Panc1 (cell line): ENCODE measurements at regions not wholly inside any gene's neighbourhood (a gene's known extent, or its start where the extent isn't known, plus 50 kb on each side); places are given as distances from the start of the nearest gene placed in this dataset.

Source experiments
- POLR2AphosphoS5 ChIP-seq: IDR thresholded peaks from 2 replicates; pipeline ENCODE4 v1.6.1; 2012; ENCODE audit warnings: mild to moderate bottlenecking, low read depth, low read length, moderate library complexity
- SIN3A ChIP-seq: IDR thresholded peaks from 2 replicates; pipeline ENCODE4 v1.6.1; 2012; ENCODE audit warnings: low read depth, mild to moderate bottlenecking, low read length, moderate library complexity, borderline replicate concordance; ENCODE audit not compliant: insufficient read depth
- TCF7L2 ChIP-seq: IDR thresholded peaks from 2 replicates; pipeline ENCODE4 v1.6.1; 2011; ENCODE audit warnings: mild to moderate bottlenecking, low read depth, low read length, inconsistent platforms
- TF ChIP-seq, protein P1 (sequence below): fragments of 450-650 bp; IDR thresholded peaks from 2 replicates; pipeline ENCODE4 v1.5.1; 2017; ENCODE audit warnings: mild to moderate bottlenecking
- TF ChIP-seq, protein P2 (sequence below), 2 experiments: IDR thresholded peaks; 2 replicates each; pipeline ENCODE4 v1.6.1; 2011 to 2012; ENCODE audit warnings: low read depth in 2 of 2, control low read depth in 1 of 2, low read length in 1 of 2, mild to moderate bottlenecking in 1 of 2, moderate library complexity in 1 of 2; ENCODE audit not compliant: insufficient read depth in 1 of 2

DNA sequence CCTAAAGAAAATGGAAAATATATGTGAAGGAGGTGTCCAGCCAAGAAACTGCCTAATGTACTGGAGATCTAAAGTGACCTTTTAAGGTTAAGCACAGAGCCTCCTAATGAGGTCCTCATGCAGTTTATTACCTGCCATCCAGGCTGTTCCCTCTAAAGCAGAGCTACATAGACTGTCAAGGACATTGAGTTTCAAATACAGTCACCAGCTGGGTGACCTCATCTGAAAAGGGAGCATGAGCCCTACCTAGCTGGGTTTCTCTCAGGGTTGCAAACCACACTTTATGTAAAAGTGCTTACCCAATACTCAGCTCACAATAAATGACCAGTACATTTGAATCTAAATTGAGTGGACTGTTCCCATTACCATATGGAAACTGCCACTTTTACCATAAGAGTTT, 65.4 kb upstream of the CTNNA2 start:
- TF ChIP-seq, protein P1, sequence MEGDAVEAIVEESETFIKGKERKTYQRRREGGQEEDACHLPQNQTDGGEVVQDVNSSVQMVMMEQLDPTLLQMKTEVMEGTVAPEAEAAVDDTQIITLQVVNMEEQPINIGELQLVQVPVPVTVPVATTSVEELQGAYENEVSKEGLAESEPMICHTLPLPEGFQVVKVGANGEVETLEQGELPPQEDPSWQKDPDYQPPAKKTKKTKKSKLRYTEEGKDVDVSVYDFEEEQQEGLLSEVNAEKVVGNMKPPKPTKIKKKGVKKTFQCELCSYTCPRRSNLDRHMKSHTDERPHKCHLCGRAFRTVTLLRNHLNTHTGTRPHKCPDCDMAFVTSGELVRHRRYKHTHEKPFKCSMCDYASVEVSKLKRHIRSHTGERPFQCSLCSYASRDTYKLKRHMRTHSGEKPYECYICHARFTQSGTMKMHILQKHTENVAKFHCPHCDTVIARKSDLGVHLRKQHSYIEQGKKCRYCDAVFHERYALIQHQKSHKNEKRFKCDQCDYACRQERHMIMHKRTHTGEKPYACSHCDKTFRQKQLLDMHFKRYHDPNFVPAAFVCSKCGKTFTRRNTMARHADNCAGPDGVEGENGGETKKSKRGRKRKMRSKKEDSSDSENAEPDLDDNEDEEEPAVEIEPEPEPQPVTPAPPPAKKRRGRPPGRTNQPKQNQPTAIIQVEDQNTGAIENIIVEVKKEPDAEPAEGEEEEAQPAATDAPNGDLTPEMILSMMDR: no peak
- TF ChIP-seq, protein P2, sequence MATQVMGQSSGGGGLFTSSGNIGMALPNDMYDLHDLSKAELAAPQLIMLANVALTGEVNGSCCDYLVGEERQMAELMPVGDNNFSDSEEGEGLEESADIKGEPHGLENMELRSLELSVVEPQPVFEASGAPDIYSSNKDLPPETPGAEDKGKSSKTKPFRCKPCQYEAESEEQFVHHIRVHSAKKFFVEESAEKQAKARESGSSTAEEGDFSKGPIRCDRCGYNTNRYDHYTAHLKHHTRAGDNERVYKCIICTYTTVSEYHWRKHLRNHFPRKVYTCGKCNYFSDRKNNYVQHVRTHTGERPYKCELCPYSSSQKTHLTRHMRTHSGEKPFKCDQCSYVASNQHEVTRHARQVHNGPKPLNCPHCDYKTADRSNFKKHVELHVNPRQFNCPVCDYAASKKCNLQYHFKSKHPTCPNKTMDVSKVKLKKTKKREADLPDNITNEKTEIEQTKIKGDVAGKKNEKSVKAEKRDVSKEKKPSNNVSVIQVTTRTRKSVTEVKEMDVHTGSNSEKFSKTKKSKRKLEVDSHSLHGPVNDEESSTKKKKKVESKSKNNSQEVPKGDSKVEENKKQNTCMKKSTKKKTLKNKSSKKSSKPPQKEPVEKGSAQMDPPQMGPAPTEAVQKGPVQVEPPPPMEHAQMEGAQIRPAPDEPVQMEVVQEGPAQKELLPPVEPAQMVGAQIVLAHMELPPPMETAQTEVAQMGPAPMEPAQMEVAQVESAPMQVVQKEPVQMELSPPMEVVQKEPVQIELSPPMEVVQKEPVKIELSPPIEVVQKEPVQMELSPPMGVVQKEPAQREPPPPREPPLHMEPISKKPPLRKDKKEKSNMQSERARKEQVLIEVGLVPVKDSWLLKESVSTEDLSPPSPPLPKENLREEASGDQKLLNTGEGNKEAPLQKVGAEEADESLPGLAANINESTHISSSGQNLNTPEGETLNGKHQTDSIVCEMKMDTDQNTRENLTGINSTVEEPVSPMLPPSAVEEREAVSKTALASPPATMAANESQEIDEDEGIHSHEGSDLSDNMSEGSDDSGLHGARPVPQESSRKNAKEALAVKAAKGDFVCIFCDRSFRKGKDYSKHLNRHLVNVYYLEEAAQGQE (IDR thresholded peaks at IDR 0.05; ENCODE audit: insufficient read depth in 1 of 2, low read depth in 2 of 2, low read length in 1 of 2): no peak
- TF ChIP-seq POLR2AphosphoS5: no peak
- TF ChIP-seq SIN3A: no peak
- no peak for TF ChIP-seq TCF7L2
